HG03460 (cell line): ENCODE measurements at regions not wholly inside any gene's neighbourhood (a gene's known extent, or its start where the extent isn't known, plus 50 kb on each side); places are given as distances from the start of the nearest gene placed in this dataset.

Source experiments
- ATAC-seq: cut with Tn5 transposase; IDR thresholded peaks from one replicate; pipeline ENCODE4 v1.9.1; 2021; ENCODE audit not compliant: unreplicated experiment

GRCh38 chr4:180706766-180707165 is 1536.4 kb upstream of the TENM3 start:
- ATAC-seq, result no peak

- ATAC-seq, result no peak
These were observed 1532.4 kb upstream of the TENM3 start for GRCh38 chr4:180710628-180711337.

GRCh38 chr4:180717451-180718033 is 1525.7 kb upstream of the TENM3 start:
- no peak for ATAC-seq

GRCh38 chr4:180721356-180721755 is 1521.8 kb upstream of the TENM3 start:
- ATAC-seq, result no peak

GRCh38 chr4:180726611-180727010 is 1516.6 kb upstream of the TENM3 start:
- ATAC-seq, result no peak

GRCh38 chr4:180727478-180727877 is 1515.7 kb upstream of the TENM3 start:
- no peak for ATAC-seq

GRCh38 chr4:180734753-180735432 is 1508.3 kb upstream of the TENM3 start:
- no peak for ATAC-seq

- no peak for ATAC-seq
These were observed 1501.5 kb upstream of the TENM3 start for GRCh38 chr4:180741703-180742102.

- ATAC-seq, result no peak
These were observed 1498.2 kb upstream of the TENM3 start for GRCh38 chr4:180745019-180745418.

- no peak for ATAC-seq
These were observed 1492.2 kb upstream of the TENM3 start for GRCh38 chr4:180751009-180751408.

- ATAC-seq, result no peak
These were observed 1485.3 kb upstream of the TENM3 start for GRCh38 chr4:180757927-180758326.

GRCh38 chr4:180766045-180766444 is 1477.2 kb upstream of the TENM3 start:
- ATAC-seq, result no peak

- no peak for ATAC-seq
These were observed 1476.1 kb upstream of the TENM3 start for GRCh38 chr4:180766944-180767729.

GRCh38 chr4:180768610-180769009 is 1474.6 kb upstream of the TENM3 start:
- no peak for ATAC-seq

- no peak for ATAC-seq
These were observed 1473.4 kb upstream of the TENM3 start for GRCh38 chr4:180769791-180770190.

GRCh38 chr4:180770265-180770664 is 1472.9 kb upstream of the TENM3 start:
- ATAC-seq, result no peak

- no peak for ATAC-seq
These were observed 1458.3 kb upstream of the TENM3 start for GRCh38 chr4:180784940-180785339.

- ATAC-seq, result no peak
These were observed 1454.5 kb upstream of the TENM3 start for GRCh38 chr4:180788729-180789128.

- ATAC-seq, result no peak
These were observed 1453.3 kb upstream of the TENM3 start for GRCh38 chr4:180789929-180790328.

- ATAC-seq, result no peak
These were observed 1452.7 kb upstream of the TENM3 start for GRCh38 chr4:180790471-180790870.

GRCh38 chr4:180792541-180792940 is 1450.7 kb upstream of the TENM3 start:
- ATAC-seq, result no peak

- no peak for ATAC-seq
These were observed 1448.9 kb upstream of the TENM3 start for GRCh38 chr4:180794333-180794732.
